ENCODE measurements at regions not wholly inside any gene's neighbourhood (a gene's known extent, or its start where the extent isn't known, plus 50 kb on each side); places are given as distances from the start of the nearest gene placed in this dataset.
"Not testable (repeated sequence)": the region's sequence is repeated elsewhere in the genome, so short reads cannot be mapped to it uniquely, and the experiment has no call there.

DNA sequence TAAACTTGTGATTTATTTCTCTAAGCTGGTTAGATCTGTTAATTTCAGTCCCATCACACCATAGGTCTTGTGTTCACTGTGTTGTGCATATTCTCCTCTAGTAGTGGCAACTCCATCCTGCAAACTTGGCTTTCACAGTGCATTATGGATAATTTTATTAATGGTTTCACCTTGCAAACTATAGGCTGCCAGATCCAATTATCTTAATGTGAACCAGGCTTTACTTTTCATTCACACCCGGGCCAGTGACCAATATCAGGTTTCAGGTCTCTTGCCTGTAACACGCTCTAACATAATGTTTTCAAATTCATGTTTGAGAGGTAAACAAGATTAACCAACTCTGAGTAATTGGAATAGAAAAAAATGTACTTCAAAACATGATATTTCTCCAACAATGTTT, 1293.0 kb downstream of the REEP3 start:
- DNase-seq (ENCODE audit: low spot score): no peak

DNA sequence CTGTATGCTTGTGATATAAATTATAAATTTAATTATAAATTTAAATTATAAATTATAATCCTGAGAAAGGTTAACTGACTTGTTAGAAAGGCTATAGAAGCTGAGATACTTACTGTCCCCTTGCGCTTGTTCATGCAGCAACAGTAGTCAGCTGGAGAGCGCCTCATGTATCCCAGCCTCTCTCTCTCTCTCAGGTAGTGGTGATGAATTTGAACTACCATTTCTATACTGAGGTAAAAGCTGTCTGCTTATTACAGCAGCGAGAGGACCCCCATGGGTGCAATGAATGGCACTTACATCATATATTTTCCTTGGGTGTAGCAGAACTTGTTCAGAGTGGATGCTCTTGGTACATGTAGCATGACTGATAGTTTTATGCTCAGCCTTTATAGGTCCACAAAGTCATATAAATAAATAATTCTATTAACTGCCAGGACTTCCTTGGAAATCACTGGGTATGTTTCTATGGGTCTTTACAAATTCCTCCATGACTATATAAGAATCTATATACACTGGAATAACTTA, 1308.7 kb downstream of the REEP3 start:
- DNase-seq (ENCODE audit: low spot score): no peak

DNA sequence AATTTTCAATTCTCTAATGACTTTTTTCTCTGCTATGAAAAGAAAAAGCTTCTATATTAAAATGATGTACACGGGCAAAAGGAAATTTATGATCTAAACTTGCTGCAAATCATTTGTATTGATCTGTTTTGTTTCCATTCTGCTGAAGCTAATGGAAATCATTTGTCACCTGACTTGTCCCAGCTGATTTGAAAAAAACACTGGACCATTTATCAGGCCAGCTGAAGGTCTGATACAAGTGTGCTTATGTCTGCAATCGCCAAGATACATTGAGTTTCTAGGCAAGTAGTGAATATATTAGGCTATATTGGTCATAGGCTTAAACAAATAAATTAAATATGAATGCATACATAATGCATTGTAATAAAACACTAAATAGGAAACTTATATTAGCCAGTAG, 1309.7 kb downstream of the REEP3 start:
- DNase-seq (ENCODE audit: low spot score): no peak

DNA sequence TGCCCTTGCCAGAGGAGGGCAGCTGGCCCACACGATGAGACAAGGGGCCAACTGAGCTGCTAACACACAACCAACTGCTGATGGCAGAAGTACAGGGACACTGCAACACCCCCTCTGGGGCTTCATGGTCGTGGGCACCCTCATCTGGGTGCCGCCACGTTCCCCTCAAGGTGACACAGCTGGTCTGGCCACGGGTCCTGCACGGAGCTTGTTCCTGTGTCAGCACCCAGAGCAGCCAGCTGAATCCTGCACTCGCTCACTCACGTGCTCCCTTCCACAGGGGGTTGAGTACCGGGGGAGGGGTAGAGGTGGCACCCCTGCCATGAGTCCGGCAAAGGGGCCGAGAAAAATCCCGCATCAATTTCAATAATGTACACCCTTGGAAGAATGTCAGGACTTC, 1319.1 kb downstream of the REEP3 start:
- DNase-seq (ENCODE audit: low spot score): no peak

DNA sequence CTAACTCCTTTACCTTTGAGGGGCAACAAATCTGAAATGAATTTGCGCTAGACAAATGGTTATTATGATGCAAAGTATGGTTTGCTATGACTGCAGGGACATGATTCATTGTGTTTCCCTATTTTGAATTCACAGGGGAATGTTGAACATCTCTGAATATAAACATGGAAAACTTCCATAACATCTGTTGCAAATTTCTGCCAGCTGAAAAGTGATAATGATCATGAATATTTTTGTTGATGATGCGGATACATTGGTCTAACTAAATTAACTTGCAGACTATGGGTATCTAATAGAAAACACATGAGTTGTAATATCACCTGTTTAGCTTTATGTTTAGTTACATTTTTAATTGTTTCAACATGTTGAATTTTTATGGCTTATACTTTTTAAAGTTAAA, 1325.5 kb downstream of the REEP3 start:
- DNase-seq (ENCODE audit: low spot score): no peak

DNA sequence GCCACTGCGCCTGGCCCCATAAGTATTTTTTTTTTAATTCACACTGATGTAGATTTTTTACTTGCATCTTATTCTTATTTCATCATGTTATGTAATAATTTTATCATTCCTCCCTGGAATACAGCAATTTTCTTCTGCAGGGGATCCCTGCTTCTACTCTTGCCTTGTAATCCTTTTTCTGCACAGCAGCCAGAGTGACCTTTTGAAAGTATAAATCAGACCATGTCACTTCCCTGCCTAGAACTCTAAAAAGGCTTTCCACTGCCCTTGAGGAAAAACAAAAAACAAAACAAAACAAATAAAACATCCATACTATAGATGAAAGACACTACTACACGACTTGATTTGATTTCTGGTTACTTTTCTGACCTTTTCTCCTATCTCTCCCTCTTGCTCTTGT, 1334.7 kb downstream of the REEP3 start:
- no peak for DNase-seq (ENCODE audit: low spot score)

DNA sequence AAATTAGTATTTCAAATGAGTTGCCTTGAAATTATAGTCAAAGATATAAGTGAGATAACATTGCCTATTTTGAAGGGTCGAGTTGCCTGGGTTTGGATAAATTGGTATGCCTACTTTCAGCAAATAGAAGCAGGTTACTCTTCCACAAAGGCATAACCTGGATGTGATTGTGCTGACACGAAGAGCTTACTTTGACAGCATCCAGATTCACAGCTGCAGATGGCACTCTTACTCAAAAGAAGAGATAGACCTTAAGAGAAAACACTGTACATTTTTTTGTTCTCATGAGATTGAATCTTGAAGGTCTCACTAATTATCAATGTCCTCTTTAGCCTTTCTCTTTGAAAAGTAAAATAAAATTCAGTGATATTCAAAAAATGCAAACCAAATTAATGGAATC, 1338.7 kb downstream of the REEP3 start:
- DNase-seq (ENCODE audit: low spot score): no peak

DNA sequence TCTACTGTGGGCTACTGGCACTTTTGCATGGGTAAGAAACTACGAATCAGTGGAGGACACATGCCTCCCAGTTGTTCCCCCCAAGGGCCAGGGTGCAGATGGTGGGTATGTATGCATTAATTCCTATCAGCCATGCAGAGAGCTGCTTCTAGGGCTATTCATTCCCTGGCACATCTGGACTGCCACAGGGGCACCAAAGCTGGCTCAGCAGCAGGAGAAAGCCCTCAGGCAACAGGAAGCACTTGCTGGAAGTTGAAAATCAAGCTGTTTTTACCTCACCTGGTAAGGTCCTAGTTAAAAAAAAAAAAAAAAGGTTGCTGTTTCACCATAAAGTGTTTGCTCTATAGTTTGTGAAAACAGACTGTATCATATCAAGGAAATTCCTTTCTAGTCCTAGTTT, 1342.6 kb downstream of the REEP3 start:
- no peak for DNase-seq (ENCODE audit: low spot score)

DNA sequence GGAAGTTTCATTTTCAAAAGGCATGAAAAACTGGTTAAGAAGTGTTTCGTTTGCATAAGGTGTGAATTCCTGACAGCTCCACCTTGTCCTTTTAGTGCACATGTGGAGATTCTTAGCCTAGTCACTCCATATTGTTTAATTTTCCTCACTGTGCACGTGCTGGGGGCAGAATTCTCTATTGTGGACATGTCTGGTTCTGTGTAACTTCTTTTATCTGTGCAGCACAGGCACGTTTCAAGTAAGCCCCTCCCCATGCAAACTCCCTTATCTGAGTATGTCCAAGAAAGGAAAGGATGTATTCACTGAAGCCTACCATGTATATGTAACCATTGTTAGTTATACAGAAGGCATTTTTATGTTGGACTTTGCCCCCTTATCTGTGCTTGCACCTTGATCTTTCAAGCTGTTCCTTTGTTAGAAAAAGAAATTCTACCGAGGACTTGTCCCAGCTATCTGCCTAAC, 1346.3 kb downstream of the REEP3 start:
- peak; percentile 69 for DNase-seq (ENCODE audit: low spot score)

DNA sequence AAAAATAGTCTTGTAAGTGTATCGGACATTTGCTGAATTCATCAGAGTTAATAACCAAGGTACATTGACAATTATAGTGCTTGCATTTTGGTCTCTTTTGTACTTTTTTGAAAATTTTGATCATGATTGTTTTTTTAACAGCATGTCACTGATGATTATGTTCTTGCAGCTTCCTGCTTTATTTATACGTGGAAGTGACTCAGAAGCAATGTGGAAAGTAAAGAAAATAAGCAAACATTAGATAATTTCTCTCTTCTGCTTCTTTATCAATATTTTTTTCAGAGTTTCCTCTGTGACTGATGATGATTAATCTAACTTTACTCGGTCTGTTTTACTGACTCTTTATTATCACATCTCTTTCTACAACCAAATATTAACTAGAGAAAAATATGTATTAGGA, 1351.9 kb downstream of the REEP3 start:
- DNase-seq (ENCODE audit: low spot score): no peak

DNA sequence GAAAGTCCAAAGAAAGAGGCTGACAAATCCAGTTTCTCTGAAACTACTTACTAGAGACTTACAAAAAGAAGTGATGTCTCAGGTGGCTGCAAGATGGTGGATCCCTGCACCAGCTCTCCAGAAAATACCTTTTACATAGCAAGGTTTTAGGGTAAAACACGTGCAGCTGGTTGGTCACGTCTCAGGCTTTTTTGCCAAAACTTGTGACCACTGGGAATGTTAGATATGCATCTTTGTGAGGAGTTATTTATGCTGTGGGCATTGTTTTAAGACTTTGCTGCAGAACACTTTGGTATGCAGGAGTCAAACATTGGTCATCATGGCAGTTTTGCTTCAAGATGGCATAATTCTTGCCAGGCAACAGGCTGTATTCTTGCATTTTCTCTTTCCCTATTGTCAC, 1352.8 kb downstream of the REEP3 start:
- DNase-seq (ENCODE audit: low spot score): no peak

DNA sequence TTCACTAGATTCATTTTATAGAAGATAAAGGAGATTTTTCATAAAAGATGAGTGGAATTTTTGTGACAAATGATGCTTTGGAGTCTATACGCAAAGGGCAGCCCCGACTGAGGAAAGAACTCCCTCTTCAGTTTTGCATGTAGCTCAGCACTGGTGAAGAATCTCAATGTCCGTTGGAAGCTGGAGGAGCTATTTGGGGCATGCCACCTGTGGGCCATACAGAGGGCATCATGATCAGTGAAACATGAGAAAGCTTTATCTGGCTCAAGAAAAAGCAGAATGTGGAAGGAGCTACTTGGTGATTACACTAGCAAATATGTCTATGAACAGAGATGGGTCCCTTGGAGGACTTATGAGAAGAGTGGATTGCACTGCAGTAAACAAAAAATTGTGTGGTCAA, 1359.3 kb downstream of the REEP3 start:
- DNase-seq (ENCODE audit: low spot score): no peak

DNA sequence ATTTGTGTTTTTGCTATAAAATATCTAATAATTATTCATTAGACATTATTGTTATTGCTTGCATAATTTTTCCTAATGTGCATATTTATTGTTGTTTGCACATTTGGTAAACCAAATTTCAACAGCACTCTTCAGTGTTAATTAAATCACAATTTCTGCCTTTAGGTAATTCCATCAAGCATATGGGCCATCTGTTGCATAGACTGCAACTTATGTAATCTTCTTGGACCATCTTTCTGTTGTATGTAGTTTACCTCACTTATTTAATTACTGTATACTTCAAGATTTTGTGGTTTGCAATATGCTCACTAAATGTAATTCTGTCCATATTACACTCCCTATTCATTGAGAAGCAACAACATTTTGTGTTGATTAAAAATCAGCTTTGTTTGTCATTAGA, 1360.1 kb downstream of the REEP3 start:
- no peak for DNase-seq (ENCODE audit: low spot score)

DNA sequence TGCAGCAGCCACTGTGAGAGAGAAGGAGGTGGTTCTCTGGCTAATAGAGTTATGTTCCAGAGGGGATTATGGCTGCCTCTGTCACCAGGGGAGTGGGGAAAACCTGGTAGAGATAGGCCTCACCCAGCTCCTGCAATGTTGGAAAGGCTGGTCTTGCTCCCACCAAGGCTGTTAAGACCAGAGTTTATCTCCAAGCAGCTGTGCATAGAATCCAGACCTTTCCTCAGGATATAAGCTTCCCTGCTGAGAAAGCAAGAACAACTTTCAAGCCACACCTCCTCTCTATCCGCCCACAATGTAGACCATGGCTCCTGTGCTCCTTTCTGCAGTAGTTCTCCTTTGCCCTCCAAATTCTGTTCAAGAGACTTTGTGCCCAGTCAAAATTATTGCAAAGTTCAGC, 1375.4 kb downstream of the REEP3 start:
- DNase-seq (ENCODE audit: low spot score): no peak

DNA sequence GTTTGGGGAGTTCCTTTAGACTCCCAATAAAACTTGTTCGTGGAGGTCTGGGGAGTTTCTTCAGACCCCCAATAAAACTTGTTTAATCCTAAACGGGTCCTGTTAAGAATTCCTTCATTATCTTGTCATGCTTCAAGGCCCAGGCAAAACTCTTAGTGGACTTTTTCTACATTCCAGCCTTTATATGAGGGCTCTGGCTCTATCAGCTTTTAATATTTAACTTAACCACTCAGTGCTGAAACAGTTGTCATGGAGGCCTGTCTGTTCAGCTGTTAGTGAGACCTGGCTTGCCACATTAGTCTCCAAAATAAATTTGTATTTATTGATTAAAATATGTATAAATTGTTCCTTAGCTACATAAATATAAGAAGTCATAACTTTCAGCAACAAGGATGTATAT, 1385.1 kb downstream of the REEP3 start:
- not testable (repeated sequence) for DNase-seq (ENCODE audit: low spot score)

DNA sequence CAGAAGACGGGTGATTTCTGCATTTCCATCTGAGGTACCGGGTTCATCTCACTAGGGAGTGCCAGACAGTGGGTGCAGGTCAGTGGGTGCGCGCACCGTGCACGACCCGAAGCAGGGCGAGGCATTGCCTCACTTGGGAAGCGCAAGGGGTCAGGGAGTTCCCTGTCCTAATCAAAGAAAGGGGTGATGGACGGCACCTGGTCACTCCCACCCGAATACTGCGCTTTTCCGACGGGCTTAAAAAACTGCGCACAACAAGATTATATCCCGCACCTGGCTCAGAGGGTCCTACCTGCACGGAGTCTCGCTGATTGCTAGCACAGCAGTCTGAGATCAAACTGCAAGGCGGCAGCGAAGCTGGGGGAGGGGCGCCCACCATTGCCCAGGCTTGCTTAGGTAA, 1403.1 kb downstream of the REEP3 start:
- DNase-seq (ENCODE audit: low spot score): not testable (repeated sequence)

DNA sequence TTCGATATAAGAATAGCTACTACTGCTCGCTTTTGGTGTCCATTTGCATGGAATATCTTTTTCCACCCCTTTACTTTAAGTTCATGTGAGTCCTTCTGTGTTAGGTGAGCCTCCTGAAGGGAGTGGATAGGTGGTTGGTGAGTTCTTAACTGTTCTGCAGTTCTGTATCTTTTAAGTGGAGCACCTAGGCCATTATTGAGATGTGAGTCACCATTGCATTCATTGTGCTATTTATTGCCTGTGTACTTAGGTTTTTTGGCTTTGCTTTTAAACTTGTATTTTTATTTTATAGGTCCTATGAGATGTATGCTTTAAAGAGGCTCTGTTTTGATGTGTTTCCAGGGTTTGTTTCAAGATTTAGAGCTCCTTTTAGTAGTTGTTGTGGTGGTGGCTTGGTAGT, 1430.8 kb downstream of the REEP3 start:
- DNase-seq (ENCODE audit: low spot score): no peak

DNA sequence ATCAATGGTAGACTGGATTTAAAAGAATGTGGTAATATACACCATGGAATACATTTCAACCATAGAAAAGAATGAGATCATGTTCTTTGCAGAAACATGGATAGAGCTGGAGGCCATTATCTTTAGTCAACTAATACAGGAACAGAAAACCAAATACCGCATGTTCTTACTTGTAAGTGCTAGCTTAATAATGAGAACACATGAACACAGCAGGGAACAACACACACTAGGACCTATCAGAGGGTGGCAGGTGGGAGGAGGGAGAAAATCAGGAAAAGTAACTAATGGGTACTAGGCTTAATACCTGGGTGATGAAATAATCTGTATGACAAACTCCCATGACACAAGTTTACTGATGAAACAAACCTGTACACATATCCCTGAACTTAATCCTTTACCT, 1435.2 kb downstream of the REEP3 start:
- DNase-seq (ENCODE audit: low spot score): no peak

DNA sequence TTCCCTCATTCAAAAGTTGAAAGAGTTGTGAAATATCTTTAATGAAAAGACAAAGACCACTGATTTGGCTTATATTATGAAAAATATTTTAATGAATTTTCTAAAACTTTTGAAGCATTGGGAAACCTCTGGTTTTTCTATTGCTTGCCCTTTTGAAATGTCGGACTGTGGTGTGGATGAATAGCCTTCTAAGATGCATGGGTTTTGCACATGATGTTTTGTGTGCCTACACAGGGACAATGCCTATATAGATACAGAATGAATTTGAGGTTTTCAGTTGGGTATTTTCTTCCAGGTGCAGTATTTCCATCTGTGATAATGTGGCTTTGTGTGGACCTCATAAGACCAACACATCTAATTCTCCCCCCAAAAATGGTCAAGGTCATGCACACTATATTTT, 1437.9 kb downstream of the REEP3 start:
- no peak for DNase-seq (ENCODE audit: low spot score)

DNA sequence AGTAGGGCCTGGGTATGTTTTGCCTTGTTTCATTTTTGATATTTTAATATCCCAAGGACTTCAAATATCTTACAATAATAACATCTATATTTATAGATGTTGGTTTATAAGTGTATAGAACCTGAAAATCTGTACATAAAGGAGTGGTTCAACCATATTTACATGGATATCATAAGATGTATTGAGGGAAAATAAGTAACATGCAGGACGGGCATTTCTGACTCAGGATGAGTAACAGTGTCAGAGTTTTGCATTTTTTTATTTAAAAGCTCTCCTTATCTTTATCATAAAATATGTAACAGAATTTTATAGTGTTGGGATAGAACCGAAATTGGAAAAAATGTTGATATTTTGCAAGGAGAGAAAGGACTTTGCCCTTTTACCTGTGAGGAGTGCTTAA, 1438.7 kb downstream of the REEP3 start:
- DNase-seq (ENCODE audit: low spot score): no peak

DNA sequence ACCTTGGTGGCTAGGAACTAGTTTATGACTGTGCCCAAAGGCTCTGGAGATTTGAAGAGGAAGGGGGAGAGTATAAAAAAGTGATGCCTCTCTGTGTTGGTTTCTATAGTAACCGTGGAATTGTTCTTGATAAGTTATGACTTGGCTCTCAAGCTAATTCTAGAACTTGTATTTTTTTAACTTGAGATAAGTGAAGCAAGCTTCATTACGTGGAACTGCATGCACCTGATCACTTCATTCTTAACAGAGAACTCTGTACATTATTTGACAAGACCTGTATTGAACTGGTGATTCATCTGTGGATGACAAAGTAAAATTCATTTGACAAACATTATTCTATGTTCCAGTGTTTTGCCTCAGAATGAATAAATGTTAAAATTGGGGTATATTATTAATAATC, 1452.2 kb downstream of the REEP3 start:
- no peak for DNase-seq (ENCODE audit: low spot score)

DNA sequence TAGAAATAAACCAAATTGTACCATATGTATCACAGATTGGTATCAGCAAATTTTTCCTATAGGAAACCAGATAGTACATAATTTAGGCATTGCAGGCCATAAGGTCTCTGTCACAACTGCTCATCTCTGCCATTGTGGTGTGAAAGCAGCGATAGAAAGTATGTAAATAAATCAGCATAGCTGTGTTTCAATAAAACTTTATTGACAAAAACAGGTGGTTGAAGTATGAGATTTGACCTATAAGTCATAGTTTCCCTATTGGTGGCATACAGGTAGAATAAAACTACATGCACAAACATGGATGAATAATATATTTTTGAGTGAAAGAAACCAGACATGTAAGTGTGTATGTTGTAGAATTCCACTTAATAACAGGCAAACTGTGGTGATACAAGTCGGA, 1454.9 kb downstream of the REEP3 start:
- no peak for DNase-seq (ENCODE audit: low spot score)

DNA sequence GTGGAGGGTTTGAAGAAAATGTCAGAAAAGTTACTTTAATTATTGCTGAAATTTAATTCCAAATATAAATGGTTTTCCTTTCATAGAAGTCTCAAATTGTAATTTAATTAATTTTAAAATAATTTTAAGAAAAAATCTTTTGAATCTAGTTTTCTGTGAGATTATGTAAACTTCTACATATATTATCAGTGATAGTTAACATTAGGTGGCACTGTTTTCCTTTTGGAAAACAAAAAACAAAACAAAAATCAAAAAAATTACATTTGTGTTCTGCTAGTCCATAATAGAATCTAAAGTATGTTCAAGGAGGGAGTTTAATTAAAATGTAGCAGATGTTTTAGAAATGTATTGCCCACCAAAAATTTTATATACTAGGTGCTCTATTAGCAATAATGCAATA, 1456.7 kb downstream of the REEP3 start:
- DNase-seq (ENCODE audit: low spot score): peak; percentile 16

DNA sequence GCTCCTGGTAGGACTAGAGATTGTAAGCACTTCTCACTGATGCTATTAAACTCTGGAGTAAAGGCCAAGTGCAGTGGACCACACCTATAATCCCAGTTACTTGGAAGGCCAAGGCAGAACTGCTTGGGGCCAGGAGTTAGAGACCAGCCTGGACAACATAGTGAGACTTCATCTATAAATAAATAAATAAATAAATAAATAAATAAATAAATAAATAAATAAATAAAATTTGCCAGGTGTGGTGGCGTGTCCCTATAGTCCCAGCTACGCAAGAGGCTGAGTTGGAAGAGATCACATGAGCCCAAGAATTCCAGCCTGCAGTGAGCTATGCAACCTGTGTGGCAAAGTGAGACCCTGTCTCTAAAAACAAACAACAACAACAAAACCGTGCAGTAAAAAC, 1475.7 kb downstream of the REEP3 start:
- no peak for DNase-seq (ENCODE audit: low spot score)

DNA sequence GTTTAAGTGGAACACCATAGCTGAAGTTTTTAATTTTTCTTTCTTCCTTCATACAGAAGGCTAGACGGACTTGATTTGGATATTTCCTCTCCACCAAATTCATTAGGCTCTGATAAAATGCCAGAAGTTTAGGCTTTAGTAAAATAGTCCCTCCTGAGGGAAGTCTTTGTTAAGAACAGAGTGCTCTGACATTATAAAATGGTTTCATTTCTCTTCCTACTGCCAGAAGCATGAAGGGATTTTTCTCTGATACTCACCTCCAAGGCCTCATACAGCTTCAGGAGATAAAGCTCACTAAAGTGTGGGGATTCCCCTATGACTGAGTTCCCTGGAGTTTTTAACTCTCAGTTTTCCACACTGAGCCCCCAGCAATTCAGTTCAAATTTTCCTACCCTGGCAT, 1489.6 kb downstream of the REEP3 start:
- DNase-seq (ENCODE audit: low spot score): no peak
